Thoracic aorta (tissue), 2 donors: ENCODE measurements at regions not wholly inside any gene's neighbourhood (a gene's known extent, or its start where the extent isn't known, plus 50 kb on each side); places are given as distances from the start of the nearest gene placed in this dataset.

Experiments
- ATAC-seq: fragments of 150-250 bp; one replicate; pipeline ENCODE4 v1.8.0; 2017; ENCODE audit warnings: low read depth; ENCODE audit not compliant: insufficient number of reproducible peaks, low FRiP score
- DNase-seq: peaks from one replicate; pipeline ENCODE4 v3.0.0-alpha.2; 2020; ENCODE audit warnings: low spot score
- H3K27ac ChIP-seq, 2 donors: fragments of 200-600 bp; sonication (generic); 1 replicate in 1 of 2; 2 replicates in 1 of 2; pipeline ENCODE4 v1.5.1; 2016; ENCODE audit warnings: mild to moderate bottlenecking in 2 of 2, moderate library complexity in 2 of 2
- H3K27me3 ChIP-seq: fragments of 200-600 bp; sonication (generic); replicated peaks from 2 replicates; pipeline ENCODE4 v1.6.0; 2016; ENCODE audit warnings: mild to moderate bottlenecking; ENCODE audit not compliant: insufficient read depth
- H3K36me3 ChIP-seq: fragments of 200-600 bp; sonication (generic); one replicate; pipeline ENCODE4 v1.5.1; 2016
- H3K4me1 ChIP-seq, 2 donors: fragments of 200-600 bp; sonication (generic); 1 replicate in 1 of 2; 2 replicates in 1 of 2; pipeline versions ENCODE4 v1.5.1 to v1.6.0; 2016; ENCODE audit warnings: low read depth in 2 of 2, mild to moderate bottlenecking in 1 of 2; ENCODE audit not compliant: control insufficient read depth in 1 of 2
- H3K4me3 ChIP-seq: fragments of 200-600 bp; sonication (generic); 2 replicates; pipeline ENCODE4 v1.5.1; 2016; ENCODE audit warnings: mild to moderate bottlenecking
- H3K9me3 ChIP-seq: fragments of 200-600 bp; sonication (generic); 2 replicates; pipeline ENCODE4 v1.5.1; 2016
- TF ChIP-seq, protein P1 (sequence below): fragments of 200-600 bp; sonication (generic); IDR thresholded peaks from one replicate; pipeline ENCODE4 v1.5.1; 2019; ENCODE audit warnings: antibody characterized with exemption

DNA sequence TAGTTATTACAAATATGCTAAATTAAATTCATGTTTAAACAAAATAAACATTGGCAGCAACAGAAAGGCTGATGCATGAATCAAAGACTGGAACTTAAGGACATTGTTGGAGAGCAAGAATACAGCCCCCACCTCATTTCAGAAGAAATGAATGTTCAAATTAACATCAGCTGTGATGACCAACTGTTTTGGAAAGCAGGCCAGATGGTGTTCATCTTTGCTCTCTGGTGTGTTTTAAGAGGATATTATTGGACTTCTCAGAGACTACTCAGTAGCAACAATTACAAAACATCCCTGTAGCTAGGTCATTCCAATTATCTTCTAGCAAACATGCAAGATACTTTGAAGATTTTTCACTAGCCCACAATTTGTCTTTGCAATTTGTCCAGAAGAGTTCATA lies 118.6 kb upstream of the DOK5 start:
- ATAC-seq (no peak), DNase-seq (no peak)
- no peaks in the 10 kb centered on the region for H3K27me3 ChIP-seq
- no peak overlapping the region for H3K4me3 ChIP-seq
- H3K9me3 ChIP-seq, result no peaks in the 10 kb centered on the region
- no peaks in the 10 kb centered on the region for H3K36me3 ChIP-seq
- no peak overlapping the region for H3K27ac ChIP-seq
- TF ChIP-seq, protein P1, sequence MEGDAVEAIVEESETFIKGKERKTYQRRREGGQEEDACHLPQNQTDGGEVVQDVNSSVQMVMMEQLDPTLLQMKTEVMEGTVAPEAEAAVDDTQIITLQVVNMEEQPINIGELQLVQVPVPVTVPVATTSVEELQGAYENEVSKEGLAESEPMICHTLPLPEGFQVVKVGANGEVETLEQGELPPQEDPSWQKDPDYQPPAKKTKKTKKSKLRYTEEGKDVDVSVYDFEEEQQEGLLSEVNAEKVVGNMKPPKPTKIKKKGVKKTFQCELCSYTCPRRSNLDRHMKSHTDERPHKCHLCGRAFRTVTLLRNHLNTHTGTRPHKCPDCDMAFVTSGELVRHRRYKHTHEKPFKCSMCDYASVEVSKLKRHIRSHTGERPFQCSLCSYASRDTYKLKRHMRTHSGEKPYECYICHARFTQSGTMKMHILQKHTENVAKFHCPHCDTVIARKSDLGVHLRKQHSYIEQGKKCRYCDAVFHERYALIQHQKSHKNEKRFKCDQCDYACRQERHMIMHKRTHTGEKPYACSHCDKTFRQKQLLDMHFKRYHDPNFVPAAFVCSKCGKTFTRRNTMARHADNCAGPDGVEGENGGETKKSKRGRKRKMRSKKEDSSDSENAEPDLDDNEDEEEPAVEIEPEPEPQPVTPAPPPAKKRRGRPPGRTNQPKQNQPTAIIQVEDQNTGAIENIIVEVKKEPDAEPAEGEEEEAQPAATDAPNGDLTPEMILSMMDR, result no peak
- H3K4me1 ChIP-seq, result peaks cover 0 to 8% of the 10 kb centered on the region in 2 donors

DNA sequence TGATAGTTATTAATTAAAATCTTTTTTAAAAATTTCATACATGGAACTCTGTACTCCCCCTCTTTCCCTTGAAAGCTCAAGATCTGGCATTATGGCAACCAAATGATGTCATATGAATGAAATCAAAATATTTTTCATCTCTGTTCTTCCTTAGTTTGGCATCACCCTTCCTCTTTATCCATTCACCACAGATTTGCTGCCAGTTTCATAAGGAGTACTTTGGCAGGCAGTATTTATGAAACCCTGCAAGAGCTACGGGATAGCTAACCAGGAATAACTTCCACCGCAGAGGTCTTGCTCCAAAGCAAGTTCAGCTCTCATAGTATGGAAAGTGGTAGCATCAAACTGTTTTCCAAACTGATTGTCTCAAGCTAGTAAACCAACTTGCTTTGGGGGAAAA lies 113.9 kb upstream of the DOK5 start:
- Histone ChIP-seq H3K4me1 (no peaks in the 10 kb centered on the region), H3K4me3 (no peak overlapping the region), H3K9me3 (no peaks in the 10 kb centered on the region), H3K27ac (no peak overlapping the region), H3K36me3 (no peaks in the 10 kb centered on the region), H3K27me3 (no peaks in the 10 kb centered on the region)
- TF ChIP-seq, protein P1, result no peak
- ATAC-seq (no peak), DNase-seq (no peak)

DNA sequence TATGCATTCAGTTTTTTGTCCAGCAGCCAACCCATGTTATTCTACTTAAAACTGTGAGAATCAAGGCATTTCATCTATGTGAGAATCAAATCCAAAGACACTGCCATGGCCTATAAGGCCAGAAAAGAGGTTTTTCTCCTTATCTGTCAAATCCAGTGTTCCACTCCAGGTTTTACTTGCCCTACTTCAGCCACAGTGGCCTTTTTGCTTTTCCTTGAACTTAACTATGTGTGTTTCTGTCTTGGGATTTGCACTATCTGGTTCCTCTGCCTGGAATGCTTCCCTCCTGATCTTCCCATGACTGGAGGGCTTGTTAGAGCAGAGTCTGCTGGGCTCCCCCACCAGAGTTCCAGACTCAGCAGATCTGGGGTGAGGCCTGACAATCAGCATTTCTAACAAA lies 113.1 kb upstream of the DOK5 start:
- Histone ChIP-seq H3K27ac (no peak overlapping the region), H3K36me3 (no peaks in the 10 kb centered on the region), H3K4me1 (no peaks in the 10 kb centered on the region), H3K27me3 (no peaks in the 10 kb centered on the region), H3K9me3 (no peaks in the 10 kb centered on the region), H3K4me3 (no peak overlapping the region)
- DNase-seq (no peak), ATAC-seq (no peak)
- TF ChIP-seq, protein P1, result no peak

DNA sequence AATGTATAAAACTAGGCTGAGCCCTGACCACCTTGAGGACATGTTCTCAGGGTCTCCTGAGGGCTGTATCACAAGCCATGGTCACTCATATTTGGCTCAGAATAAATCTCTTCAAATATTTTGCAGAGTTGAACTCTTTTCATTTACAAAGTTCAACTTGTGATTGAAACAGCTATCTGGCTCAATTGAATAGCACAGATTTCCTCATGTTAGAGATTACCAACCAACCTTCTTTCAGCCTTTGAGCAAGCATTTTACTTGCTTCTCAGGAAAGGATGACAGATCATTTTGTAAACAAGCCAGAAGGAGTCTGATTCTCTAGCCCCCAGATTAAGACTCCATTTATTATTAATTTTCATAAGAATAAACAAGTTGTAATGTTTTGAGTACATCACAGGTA lies 111.0 kb upstream of the DOK5 start:
- DNase-seq, result no peak
- TF ChIP-seq, protein P1, result no peak
- ATAC-seq, result no peak

DNA sequence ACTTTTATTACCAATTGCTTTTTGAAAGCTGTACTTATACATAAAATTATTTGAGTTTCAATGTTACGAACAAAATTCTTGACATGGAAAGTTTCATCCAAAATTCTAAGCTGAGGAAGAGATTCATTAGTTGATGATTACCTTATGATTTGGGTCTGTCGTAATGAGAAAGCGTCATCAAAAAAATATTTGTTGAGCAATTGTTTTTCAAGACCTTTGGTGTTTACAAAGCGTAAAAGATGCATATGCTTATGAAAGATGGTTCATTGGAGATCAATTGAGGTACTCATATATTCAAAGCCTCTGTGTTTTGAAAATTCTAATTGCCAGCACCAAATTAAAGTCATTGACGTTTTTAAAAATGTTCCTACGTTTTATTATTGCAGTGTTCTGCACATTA lies 110.5 kb upstream of the DOK5 start:
- H3K4me1 ChIP-seq, result no peaks in the 10 kb centered on the region

More for the DNA sequence above, 111.0 kb upstream of the DOK5 start:
- Histone ChIP-seq H3K27ac (no peak overlapping the region), H3K27me3 (no peaks in the 10 kb centered on the region), H3K9me3 (no peaks in the 10 kb centered on the region), H3K4me1 (no peaks in the 10 kb centered on the region), H3K36me3 (no peaks in the 10 kb centered on the region), H3K4me3 (no peak overlapping the region)

More for the DNA sequence above, 110.5 kb upstream of the DOK5 start:
- Histone ChIP-seq H3K27ac (no peak overlapping the region), H3K4me3 (no peak overlapping the region), H3K9me3 (no peaks in the 10 kb centered on the region), H3K27me3 (no peaks in the 10 kb centered on the region), H3K36me3 (no peaks in the 10 kb centered on the region)
- TF ChIP-seq, protein P1, result no peak
- no peak for DNase-seq
- ATAC-seq, result no peak
